Body of pancreas (tissue), 4 donors: ENCODE measurements at regions not wholly inside any gene's neighbourhood (a gene's known extent, or its start where the extent isn't known, plus 50 kb on each side); places are given as distances from the start of the nearest gene placed in this dataset.
"Not testable (repeated sequence)": the region's sequence is repeated elsewhere in the genome, so short reads cannot be mapped to it uniquely, and the experiment has no call there.

Source experiments
- POLR2A ChIP-seq, 3 donors: fragments of 450-650 bp; IDR thresholded peaks; one replicate each; pipeline ENCODE4 v1.6.1; 2016; ENCODE audit warnings: antibody characterized with exemption in 3 of 3, mild to moderate bottlenecking in 2 of 3
- TF ChIP-seq, protein P1 (sequence below), 7 experiments: fragments of 450-650 bp in 4 of 7; fragments of 200-600 bp in 3 of 7; sonication (generic) in 3 of 7; IDR thresholded peaks; one replicate each; pipeline ENCODE4 v1.5.1; 2016 to 2019; ENCODE audit warnings: antibody characterized with exemption in 7 of 7

DNA sequence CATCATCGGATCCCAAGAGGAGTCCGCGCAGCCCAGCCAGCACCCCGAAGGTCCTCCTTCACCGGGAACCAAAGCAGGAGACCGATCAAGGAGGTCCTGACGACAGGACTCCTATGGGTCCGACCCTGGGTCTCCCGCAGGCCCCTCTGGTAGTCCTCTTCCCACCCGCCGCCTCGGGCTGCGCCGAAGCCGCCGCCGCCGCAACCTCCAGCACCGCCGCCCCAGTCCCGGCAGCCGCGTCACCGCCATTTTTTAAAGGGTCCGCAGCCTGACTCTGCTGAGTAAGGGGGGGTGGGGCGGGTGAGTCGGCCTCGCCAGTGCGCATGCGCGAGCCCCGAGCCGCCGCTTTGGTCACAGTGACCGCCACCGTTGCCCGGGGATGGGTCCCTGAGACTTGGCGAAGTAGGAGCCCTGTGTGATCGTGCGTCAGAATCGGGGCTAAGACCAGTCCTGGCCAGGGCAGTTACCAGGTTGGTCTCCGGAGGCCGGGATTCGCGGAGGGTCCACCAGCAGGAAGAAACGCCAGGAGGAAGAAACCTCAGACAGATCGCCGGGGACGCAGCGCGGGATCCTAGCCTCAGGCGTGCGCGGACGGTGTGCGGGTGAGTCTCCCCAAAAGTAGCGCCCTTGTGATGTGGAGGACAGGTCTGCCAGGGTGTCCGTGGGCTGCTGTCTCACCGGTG, 1419.2 kb upstream of the PCDH10 start:
- TF ChIP-seq, protein P1, sequence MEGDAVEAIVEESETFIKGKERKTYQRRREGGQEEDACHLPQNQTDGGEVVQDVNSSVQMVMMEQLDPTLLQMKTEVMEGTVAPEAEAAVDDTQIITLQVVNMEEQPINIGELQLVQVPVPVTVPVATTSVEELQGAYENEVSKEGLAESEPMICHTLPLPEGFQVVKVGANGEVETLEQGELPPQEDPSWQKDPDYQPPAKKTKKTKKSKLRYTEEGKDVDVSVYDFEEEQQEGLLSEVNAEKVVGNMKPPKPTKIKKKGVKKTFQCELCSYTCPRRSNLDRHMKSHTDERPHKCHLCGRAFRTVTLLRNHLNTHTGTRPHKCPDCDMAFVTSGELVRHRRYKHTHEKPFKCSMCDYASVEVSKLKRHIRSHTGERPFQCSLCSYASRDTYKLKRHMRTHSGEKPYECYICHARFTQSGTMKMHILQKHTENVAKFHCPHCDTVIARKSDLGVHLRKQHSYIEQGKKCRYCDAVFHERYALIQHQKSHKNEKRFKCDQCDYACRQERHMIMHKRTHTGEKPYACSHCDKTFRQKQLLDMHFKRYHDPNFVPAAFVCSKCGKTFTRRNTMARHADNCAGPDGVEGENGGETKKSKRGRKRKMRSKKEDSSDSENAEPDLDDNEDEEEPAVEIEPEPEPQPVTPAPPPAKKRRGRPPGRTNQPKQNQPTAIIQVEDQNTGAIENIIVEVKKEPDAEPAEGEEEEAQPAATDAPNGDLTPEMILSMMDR (IDR thresholded peaks at IDR 0.05): not testable (repeated sequence)
- TF ChIP-seq POLR2A (IDR thresholded peaks at IDR 0.05): not testable (repeated sequence)
